SK-N-SH treated with all-trans-retinoic acid at 6 μM for 48 hours (cell line): ENCODE measurements at regions not wholly inside any gene's neighbourhood (a gene's known extent, or its start where the extent isn't known, plus 50 kb on each side); places are given as distances from the start of the nearest gene placed in this dataset.

Experiments
- BACH2 ChIP-seq: fragments of 250-450 bp; sonication (Bioruptor Pico); IDR thresholded peaks from 2 replicates; pipeline ENCODE4 v1.9.0; 2021; ENCODE audit warnings: mild to moderate bottlenecking, borderline replicate concordance
- PPARA ChIP-seq: fragments of 250-450 bp; sonication (Bioruptor Pico); IDR thresholded peaks from 2 replicates; pipeline ENCODE4 v1.5.0; 2020; ENCODE audit warnings: mild to moderate bottlenecking, borderline replicate concordance
- SNAI2 ChIP-seq: fragments of 250-450 bp; sonication (Bioruptor Pico); IDR thresholded peaks from 2 replicates; pipeline ENCODE4 v1.5.0; 2020; ENCODE audit warnings: mild to moderate bottlenecking, moderate library complexity
- TF ChIP-seq, protein P1 (sequence below): fragments of 250-450 bp; sonication (Bioruptor Pico); IDR thresholded peaks from 2 replicates; pipeline ENCODE4 v1.8.0; 2020; ENCODE audit warnings: mild to moderate bottlenecking, moderate library complexity, borderline replicate concordance

DNA sequence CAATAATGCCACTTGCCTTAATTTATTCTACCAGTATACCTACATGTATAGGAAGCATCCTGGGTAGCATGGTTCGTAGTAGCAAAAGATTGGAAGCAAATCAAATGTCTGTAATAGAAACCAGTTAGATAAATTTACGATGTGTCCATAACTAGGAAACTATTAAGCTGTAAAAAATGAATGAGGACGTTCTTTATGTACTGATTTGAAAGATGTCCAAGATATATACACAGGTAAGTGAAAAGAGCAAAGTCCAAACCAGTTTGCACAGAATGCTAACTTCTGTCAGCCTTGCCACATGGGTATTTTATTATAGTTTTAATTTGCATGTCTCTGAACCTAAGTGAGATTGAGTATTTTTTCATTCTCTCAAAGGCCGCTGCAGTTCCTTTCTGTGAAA is 251.8 kb upstream of the IRF2BP2 start:
- TF ChIP-seq SNAI2 (CRISPR knock-in tag) (no peak), PPARA (CRISPR knock-in tag) (no peak), BACH2 (CRISPR knock-in tag) (no peak)
- TF ChIP-seq, protein P1, sequence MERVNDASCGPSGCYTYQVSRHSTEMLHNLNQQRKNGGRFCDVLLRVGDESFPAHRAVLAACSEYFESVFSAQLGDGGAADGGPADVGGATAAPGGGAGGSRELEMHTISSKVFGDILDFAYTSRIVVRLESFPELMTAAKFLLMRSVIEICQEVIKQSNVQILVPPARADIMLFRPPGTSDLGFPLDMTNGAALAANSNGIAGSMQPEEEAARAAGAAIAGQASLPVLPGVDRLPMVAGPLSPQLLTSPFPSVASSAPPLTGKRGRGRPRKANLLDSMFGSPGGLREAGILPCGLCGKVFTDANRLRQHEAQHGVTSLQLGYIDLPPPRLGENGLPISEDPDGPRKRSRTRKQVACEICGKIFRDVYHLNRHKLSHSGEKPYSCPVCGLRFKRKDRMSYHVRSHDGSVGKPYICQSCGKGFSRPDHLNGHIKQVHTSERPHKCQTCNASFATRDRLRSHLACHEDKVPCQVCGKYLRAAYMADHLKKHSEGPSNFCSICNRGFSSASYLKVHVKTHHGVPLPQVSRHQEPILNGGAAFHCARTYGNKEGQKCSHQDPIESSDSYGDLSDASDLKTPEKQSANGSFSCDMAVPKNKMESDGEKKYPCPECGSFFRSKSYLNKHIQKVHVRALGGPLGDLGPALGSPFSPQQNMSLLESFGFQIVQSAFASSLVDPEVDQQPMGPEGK, result no peak
